Central memory CD8-positive, alpha-beta T cell (primary cell): ENCODE measurements at regions not wholly inside any gene's neighbourhood (a gene's known extent, or its start where the extent isn't known, plus 50 kb on each side); places are given as distances from the start of the nearest gene placed in this dataset.
"Not testable (repeated sequence)": the region's sequence is repeated elsewhere in the genome, so short reads cannot be mapped to it uniquely, and the experiment has no call there.

ENCODE experiments used
- ATAC-seq: fragments of 150-1000 bp; cut with Tn5 transposase; replicated peaks from 2 replicates; pipeline ENCODE4 v1.10.0; 2022; ENCODE audit warnings: mild to moderate bottlenecking, moderate FRiP score, moderate number of reproducible peaks; ENCODE audit not compliant: poor library complexity, severe bottlenecking; ENCODE audit errors: extremely low read depth
- DNase-seq, 2 donors: peaks; one replicate each; pipeline ENCODE4 v3.0.0; 2021; ENCODE audit warnings: low spot score in 2 of 2
- H3K27ac Mint-ChIP-seq: one replicate; pipeline ENCODE4 v1.8.0; 2022; ENCODE audit warnings: low read depth, mild to moderate bottlenecking, moderate library complexity, mixed read lengths
- H3K27me3 Mint-ChIP-seq: one replicate; pipeline ENCODE4 v1.8.0; 2022; ENCODE audit warnings: mixed read lengths
- H3K36me3 Mint-ChIP-seq: one replicate; pipeline ENCODE4 v1.8.0; 2022; ENCODE audit warnings: mild to moderate bottlenecking, moderate library complexity, mixed read lengths; ENCODE audit not compliant: insufficient read depth
- H3K4me1 Mint-ChIP-seq: one replicate; pipeline ENCODE4 v1.8.0; 2022; ENCODE audit warnings: mixed read lengths
- H3K4me3 Mint-ChIP-seq: one replicate; pipeline ENCODE4 v1.8.0; 2022; ENCODE audit warnings: mild to moderate bottlenecking, moderate library complexity, mixed read lengths
- H3K9me3 Mint-ChIP-seq: one replicate; pipeline ENCODE4 v1.8.0; 2022; ENCODE audit warnings: mixed read lengths

DNA sequence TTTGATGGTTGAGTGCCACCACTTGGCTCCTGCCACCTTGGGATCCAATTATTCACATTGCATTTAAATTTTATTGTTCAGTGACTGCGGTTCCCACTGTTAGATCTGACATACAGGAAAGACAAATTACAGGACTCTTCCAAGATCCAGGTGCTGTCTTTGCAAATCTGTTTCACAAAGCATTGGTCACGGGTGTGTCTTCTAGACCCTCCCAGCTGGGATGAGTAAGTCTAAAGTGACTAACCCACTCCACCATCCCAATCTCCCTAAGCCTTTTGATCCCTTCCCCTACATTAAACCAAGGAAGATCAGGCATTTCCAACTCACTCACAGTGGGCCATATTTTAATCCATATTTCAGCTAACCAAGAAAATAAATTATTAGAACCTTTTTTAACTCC, 1016.3 kb upstream of the CTNND2 start:
- no peak overlapping the region for H3K27ac Mint-ChIP-seq
- ATAC-seq, result no peak

GRCh38 chr5:12911156-12911555, 1006.9 kb upstream of the CTNND2 start:
- no peak for DNase-seq
- Mint-ChIP-seq H3K27ac (no peak overlapping the region), H3K36me3 (no peaks in the 10 kb centered on the region), H3K9me3 (no peaks in the 10 kb centered on the region), H3K27me3 (peaks cover 6% of the 10 kb centered on the region), H3K4me1 (no peaks in the 10 kb centered on the region), H3K4me3 (no peak overlapping the region)
- ATAC-seq, result no peak

More for the DNA sequence above, 1016.3 kb upstream of the CTNND2 start:
- H3K9me3 Mint-ChIP-seq, result no peaks in the 10 kb centered on the region
- H3K4me3 Mint-ChIP-seq, result no peak overlapping the region
- H3K36me3 Mint-ChIP-seq, result no peaks in the 10 kb centered on the region
- no peaks in the 10 kb centered on the region for H3K27me3 Mint-ChIP-seq
- DNase-seq, result no peak
- no peaks in the 10 kb centered on the region for H3K4me1 Mint-ChIP-seq

DNA sequence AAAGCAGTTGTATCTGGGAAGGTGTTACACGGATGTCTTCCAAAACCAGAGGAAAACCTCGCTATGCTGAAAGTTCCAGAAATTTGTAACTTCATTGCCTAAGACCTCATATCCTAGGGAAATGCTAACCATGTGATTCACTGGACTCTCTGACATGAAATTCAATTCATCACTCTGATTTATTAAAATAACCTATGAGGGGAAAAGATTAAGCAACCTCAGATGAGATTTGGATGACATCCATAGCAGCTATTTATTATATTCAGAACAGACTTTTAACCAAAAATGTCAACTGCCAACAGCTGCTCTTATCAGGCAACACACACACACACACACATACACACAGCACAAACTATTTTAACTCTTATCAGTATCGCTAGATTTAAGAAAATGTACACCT, 1006.4 kb upstream of the CTNND2 start:
- H3K4me3 Mint-ChIP-seq, result no peak overlapping the region
- H3K36me3 Mint-ChIP-seq, result no peaks in the 10 kb centered on the region
- DNase-seq (no peak), ATAC-seq (no peak)
- H3K9me3 Mint-ChIP-seq, result no peaks in the 10 kb centered on the region
- no peak overlapping the region for H3K27ac Mint-ChIP-seq
- peaks cover 6% of the 10 kb centered on the region for H3K27me3 Mint-ChIP-seq
- no peaks in the 10 kb centered on the region for H3K4me1 Mint-ChIP-seq

DNA sequence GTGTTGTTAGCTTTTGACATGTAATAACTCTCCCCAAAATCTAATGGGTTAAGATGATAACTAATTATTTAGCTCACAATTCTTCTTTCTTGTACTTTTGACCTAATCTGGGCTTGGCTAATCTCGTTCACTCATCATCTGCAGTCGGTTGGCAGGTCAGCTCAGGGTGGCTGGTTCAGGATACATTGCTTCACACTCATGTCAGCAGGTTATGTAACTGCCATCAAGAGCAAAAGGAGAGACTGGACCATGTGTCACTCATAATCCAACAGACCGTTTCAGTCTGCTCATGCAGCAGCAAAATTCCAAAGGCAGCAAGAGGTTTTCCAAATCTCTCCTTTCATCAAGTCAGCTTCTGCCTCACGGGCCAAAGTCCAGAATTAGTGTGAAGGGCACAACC, 998.4 kb upstream of the CTNND2 start:
- no peak overlapping the region for H3K27ac Mint-ChIP-seq
- no peaks in the 10 kb centered on the region for H3K4me1 Mint-ChIP-seq

GRCh38 chr5:12901696-12902095, 997.5 kb upstream of the CTNND2 start:
- Mint-ChIP-seq H3K27me3 (no peaks in the 10 kb centered on the region), H3K27ac (no peak overlapping the region), H3K9me3 (peaks cover 9% of the 10 kb centered on the region), H3K4me1 (no peaks in the 10 kb centered on the region), H3K4me3 (no peak overlapping the region), H3K36me3 (no peaks in the 10 kb centered on the region)
- DNase-seq, result no peak
- ATAC-seq, result no peak

More for the DNA sequence above, 998.4 kb upstream of the CTNND2 start:
- Mint-ChIP-seq H3K4me3 (no peak overlapping the region), H3K9me3 (peaks cover 9% of the 10 kb centered on the region), H3K36me3 (no peaks in the 10 kb centered on the region), H3K27me3 (no peaks in the 10 kb centered on the region)
- no peak for DNase-seq
- ATAC-seq, result no peak

- H3K36me3 Mint-ChIP-seq, result no peaks in the 10 kb centered on the region
- H3K27me3 Mint-ChIP-seq, result no peaks in the 10 kb centered on the region
- DNase-seq (no peak), ATAC-seq (no peak)
- H3K27ac Mint-ChIP-seq, result no peak overlapping the region
- H3K4me1 Mint-ChIP-seq, result no peaks in the 10 kb centered on the region
- no peak overlapping the region for H3K4me3 Mint-ChIP-seq
- peaks cover 13% of the 10 kb centered on the region for H3K9me3 Mint-ChIP-seq
Measured at GRCh38 chr5:12896086-12896485, 991.8 kb upstream of the CTNND2 start.

GRCh38 chr5:12885018-12885417, 980.8 kb upstream of the CTNND2 start:
- ATAC-seq, result no peak
- Mint-ChIP-seq H3K36me3 (no peaks in the 10 kb centered on the region), H3K27me3 (no peaks in the 10 kb centered on the region), H3K9me3 (peaks cover 5% of the 10 kb centered on the region), H3K27ac (no peak overlapping the region), H3K4me1 (no peaks in the 10 kb centered on the region), H3K4me3 (no peak overlapping the region)
- DNase-seq, result no peak

DNA sequence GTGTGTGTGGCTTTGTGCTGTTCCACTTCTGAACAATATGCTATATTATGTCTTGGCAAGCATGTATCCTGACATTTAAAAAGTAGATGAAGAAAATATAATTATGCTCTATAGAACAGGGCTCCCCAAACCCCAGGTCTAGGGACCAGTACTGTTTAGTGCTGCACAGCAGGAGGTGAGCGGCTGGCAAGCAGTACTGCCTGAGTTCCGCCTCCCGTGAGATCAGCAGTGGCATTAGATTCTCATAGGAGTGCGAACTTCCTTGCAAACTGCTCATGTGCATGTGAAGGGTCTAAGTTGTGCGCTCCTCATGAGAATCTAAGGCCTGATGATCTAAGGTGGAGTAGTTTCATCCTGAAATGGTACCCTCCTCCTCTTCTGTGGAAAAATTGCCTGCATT, 979.1 kb upstream of the CTNND2 start:
- peaks cover 5% of the 10 kb centered on the region for H3K9me3 Mint-ChIP-seq
- H3K36me3 Mint-ChIP-seq, result no peaks in the 10 kb centered on the region
- ATAC-seq (no peak), DNase-seq (no peak)
- H3K4me1 Mint-ChIP-seq, result no peaks in the 10 kb centered on the region
- H3K4me3 Mint-ChIP-seq, result no peak overlapping the region
- no peak overlapping the region for H3K27ac Mint-ChIP-seq
- H3K27me3 Mint-ChIP-seq, result no peaks in the 10 kb centered on the region

GRCh38 chr5:12876541-12877298, 972.5 kb upstream of the CTNND2 start:
- Mint-ChIP-seq H3K4me1 (peaks cover 9% of the 10 kb centered on the region), H3K27ac (no peak overlapping the region), H3K27me3 (no peaks in the 10 kb centered on the region), H3K9me3 (peaks cover 16% of the 10 kb centered on the region), H3K4me3 (peak overlapping the region; percentile 35), H3K36me3 (no peaks in the 10 kb centered on the region)
- DNase-seq (no peak), ATAC-seq (peak; percentile 62)

DNA sequence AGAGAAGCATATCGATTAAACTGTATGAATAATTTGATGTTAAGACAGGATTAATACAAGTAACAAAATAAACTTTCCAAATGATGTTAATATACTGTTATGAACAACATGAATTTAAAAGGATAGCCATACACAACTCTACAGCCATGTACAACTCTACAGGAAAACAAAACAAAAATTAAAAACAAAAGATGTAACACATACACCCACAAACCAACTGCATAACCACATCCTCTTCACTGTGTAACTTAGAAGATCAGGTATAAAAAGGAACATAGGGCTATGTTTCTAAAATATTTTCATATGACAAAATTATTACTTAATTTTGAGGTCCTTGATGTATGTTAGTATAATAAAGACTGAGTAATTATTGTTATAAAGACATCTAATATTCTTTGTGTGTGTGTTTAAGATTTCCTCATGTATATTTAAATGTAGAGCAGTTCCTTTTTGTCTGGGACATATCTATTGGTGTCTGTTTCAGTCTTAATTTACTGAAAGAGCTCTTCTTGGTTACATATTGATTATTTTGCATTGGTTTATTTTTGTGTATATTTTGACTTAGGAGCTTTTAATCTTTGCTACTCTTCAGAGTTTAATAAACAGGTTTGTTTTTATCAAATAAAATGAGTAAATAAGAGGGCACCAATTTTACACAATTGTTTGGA, 966.8 kb upstream of the CTNND2 start:
- ATAC-seq (peak; percentile 91), DNase-seq (no peak)
- Mint-ChIP-seq H3K36me3 (no peaks in the 10 kb centered on the region), H3K27me3 (no peaks in the 10 kb centered on the region), H3K4me3 (peak overlapping the region; percentile 32), H3K27ac (no peak overlapping the region), H3K9me3 (peaks cover 21% of the 10 kb centered on the region), H3K4me1 (no peaks in the 10 kb centered on the region)

DNA sequence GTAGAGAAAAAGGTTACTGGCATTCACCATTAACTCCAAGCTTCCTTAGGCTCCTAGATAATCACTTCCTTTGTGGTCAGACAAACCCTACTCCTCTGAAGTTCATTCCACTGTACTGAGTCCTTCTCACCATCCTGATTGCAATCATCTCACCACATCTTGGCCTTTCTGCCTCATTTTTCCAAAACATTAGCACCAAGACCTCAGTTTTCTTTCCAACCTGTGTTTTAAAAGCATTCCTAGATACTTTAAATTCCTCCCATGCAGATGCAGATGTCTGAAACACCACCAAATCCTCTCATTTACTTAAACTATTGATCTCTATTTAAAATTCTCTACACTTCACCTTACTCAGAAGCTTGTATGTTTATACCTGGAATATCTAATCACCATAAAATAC, 961.3 kb upstream of the CTNND2 start:
- no peak for DNase-seq
- H3K27me3 Mint-ChIP-seq, result no peaks in the 10 kb centered on the region
- H3K9me3 Mint-ChIP-seq, result peaks cover 11% of the 10 kb centered on the region
- no peaks in the 10 kb centered on the region for H3K4me1 Mint-ChIP-seq
- H3K4me3 Mint-ChIP-seq, result no peak overlapping the region
- H3K27ac Mint-ChIP-seq, result no peak overlapping the region
- no peak for ATAC-seq
- no peaks in the 10 kb centered on the region for H3K36me3 Mint-ChIP-seq

GRCh38 chr5:12861886-12862654, 957.8 kb upstream of the CTNND2 start:
- Mint-ChIP-seq H3K4me1 (no peaks in the 10 kb centered on the region), H3K36me3 (no peaks in the 10 kb centered on the region), H3K27me3 (no peaks in the 10 kb centered on the region), H3K27ac (no peak overlapping the region), H3K4me3 (no peak overlapping the region), H3K9me3 (peaks cover 19% of the 10 kb centered on the region)
- ATAC-seq (no peak), DNase-seq (no peak)

- H3K9me3 Mint-ChIP-seq, result peaks cover 14% of the 10 kb centered on the region
- not testable (repeated sequence) for H3K27ac Mint-ChIP-seq, DNase-seq, H3K36me3 Mint-ChIP-seq, H3K4me1 Mint-ChIP-seq, H3K27me3 Mint-ChIP-seq, H3K4me3 Mint-ChIP-seq, ATAC-seq
Measured at GRCh38 chr5:12856105-12856504, 951.9 kb upstream of the CTNND2 start.
